Neural progenitor cell (in vitro differentiated cells): ENCODE measurements at regions not wholly inside any gene's neighbourhood (a gene's known extent, or its start where the extent isn't known, plus 50 kb on each side); places are given as distances from the start of the nearest gene placed in this dataset.

Experiments
- CTCF ChIP-seq: fragments of 200-600 bp; sonication (generic); IDR thresholded peaks from 2 replicates; pipeline ENCODE4 v1.5.1; 2017; ENCODE audit warnings: antibody characterized with exemption, mild to moderate bottlenecking
- EZH2 ChIP-seq: fragments of 200-600 bp; sonication (generic); IDR thresholded peaks from 2 replicates; pipeline ENCODE4 v1.6.1; 2017; ENCODE audit warnings: antibody characterized with exemption, mild to moderate bottlenecking, moderate library complexity
- EZH2phosphoT487 ChIP-seq: fragments of 200-600 bp; sonication (generic); IDR thresholded peaks from 2 replicates; pipeline ENCODE4 v1.6.1; 2017; ENCODE audit warnings: antibody characterized with exemption

DNA sequence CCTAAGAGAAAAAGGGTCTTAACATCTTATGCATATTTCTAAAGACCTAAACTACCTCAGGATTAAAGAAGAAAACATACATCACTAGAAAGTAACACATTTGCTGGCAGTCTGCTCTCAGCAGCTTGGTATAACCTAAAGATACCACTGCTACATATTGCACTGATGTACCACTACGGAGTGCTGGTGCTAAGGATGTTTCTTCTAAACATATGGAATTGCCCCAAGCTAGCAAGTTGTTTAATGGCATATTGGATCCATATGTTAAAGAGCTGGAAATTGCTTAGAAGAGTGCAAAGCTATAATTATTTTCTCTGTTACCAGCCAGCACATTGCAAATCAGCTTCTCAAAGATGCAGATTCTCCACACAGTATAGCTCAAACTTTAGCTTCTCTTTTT, 436.5 kb upstream of the GALNTL6 start:
- TF ChIP-seq EZH2 (no peak), CTCF (no peak), EZH2phosphoT487 (no peak)
